Loucy (cell line): ENCODE measurements at regions not wholly inside any gene's neighbourhood (a gene's known extent, or its start where the extent isn't known, plus 50 kb on each side); places are given as distances from the start of the nearest gene placed in this dataset.

Experiments used
- EZH2phosphoT487 ChIP-seq: fragments of 200-600 bp; IDR thresholded peaks from 2 replicates; pipeline ENCODE4 v1.6.1; 2018; ENCODE audit warnings: antibody characterized with exemption, mild to moderate bottlenecking, moderate library complexity, borderline replicate concordance
- TF ChIP-seq, protein P1 (sequence below): fragments of 200-600 bp; sonication (generic); conservative IDR thresholded peaks from 2 replicates; pipeline ENCODE4 v1.5.1; 2014; ENCODE audit warnings: mild to moderate bottlenecking, antibody characterized with exemption, low read length

DNA sequence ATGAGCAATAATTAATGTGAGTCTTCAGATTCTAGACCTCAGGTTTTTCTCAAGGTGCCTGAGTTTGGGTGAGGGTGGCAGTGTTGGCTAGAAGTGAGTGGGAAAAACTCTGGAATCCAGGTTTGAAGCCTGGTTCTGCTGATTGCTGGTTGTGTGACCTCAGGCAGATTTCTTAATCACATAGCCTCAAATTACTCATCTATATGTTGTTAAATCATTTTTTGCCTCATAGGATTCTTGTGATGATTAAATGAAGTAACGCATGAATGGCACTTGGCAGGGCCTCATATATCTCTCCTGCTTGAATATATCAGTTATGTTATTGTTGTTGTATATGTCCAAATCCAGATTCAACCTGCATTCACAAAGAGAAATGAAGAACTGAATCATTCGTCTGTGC, 60.5 kb downstream of the NR2F2 start:
- TF ChIP-seq, protein P1, sequence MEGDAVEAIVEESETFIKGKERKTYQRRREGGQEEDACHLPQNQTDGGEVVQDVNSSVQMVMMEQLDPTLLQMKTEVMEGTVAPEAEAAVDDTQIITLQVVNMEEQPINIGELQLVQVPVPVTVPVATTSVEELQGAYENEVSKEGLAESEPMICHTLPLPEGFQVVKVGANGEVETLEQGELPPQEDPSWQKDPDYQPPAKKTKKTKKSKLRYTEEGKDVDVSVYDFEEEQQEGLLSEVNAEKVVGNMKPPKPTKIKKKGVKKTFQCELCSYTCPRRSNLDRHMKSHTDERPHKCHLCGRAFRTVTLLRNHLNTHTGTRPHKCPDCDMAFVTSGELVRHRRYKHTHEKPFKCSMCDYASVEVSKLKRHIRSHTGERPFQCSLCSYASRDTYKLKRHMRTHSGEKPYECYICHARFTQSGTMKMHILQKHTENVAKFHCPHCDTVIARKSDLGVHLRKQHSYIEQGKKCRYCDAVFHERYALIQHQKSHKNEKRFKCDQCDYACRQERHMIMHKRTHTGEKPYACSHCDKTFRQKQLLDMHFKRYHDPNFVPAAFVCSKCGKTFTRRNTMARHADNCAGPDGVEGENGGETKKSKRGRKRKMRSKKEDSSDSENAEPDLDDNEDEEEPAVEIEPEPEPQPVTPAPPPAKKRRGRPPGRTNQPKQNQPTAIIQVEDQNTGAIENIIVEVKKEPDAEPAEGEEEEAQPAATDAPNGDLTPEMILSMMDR: no peak
- no peak for TF ChIP-seq EZH2phosphoT487
